OCI-LY3 (cell line): ENCODE measurements at regions not wholly inside any gene's neighbourhood (a gene's known extent, or its start where the extent isn't known, plus 50 kb on each side); places are given as distances from the start of the nearest gene placed in this dataset.

Experiments
- H2AFZ ChIP-seq: fragments of 200-600, 300-600 bp; shearing (Covaris generic); 2 replicates; pipeline ENCODE4 v1.6.0; 2014; ENCODE audit warnings: antibody characterized with exemption, low read depth, low read length
- H3K27ac ChIP-seq: fragments of 200-600, 300-600 bp; sonication (generic); 2 replicates; pipeline ENCODE4 v1.5.1; 2014; ENCODE audit warnings: mild to moderate bottlenecking, low read length, moderate library complexity, mixed read lengths
- H3K27me3 ChIP-seq: fragments of 200-600, 300-600 bp; sonication (generic); 2 replicates; pipeline ENCODE4 v1.6.1; 2014; ENCODE audit warnings: low read depth, low read length, mixed read lengths
- H3K36me3 ChIP-seq: fragments of 200-600, 300-600 bp; sonication (generic); replicated peaks from 2 replicates; pipeline ENCODE3; 2014; ENCODE audit warnings: low read depth, low read length, mixed read lengths
- H3K4me1 ChIP-seq: fragments of 300-600, 200-600 bp; sonication (generic); 2 replicates; pipeline ENCODE4 v1.6.1; 2014; ENCODE audit warnings: low read length, mixed read lengths
- H3K4me2 ChIP-seq: fragments of 200-600, 300-600 bp; sonication (generic); 2 replicates; pipeline ENCODE4 v1.6.1; 2014; ENCODE audit warnings: low read length, mixed read lengths
- H3K4me3 ChIP-seq: fragments of 300-600, 200-600 bp; sonication (generic); 2 replicates; pipeline ENCODE4 v1.5.1; 2014; ENCODE audit warnings: antibody characterized with exemption, mild to moderate bottlenecking, low read length, moderate library complexity
- H3K79me2 ChIP-seq: fragments of 300-600, 200-600 bp; shearing (Covaris generic); 2 replicates; pipeline ENCODE4 v1.6.1; 2014; ENCODE audit warnings: mild to moderate bottlenecking, low read length, mixed read lengths
- H3K9ac ChIP-seq: fragments of 300-600, 200-600 bp; shearing (Covaris generic); 2 replicates; pipeline ENCODE4 v1.6.0; 2014; ENCODE audit warnings: mild to moderate bottlenecking, low read length, moderate library complexity
- H3K9me3 ChIP-seq: fragments of 200-600, 300-600 bp; shearing (Covaris generic); 2 replicates; pipeline ENCODE4 v1.6.1; 2014; ENCODE audit warnings: low read length, mixed read lengths; ENCODE audit not compliant: insufficient read depth
- H4K20me1 ChIP-seq: fragments of 200-600, 300-600 bp; sonication (generic); 2 replicates; pipeline ENCODE4 v1.6.1; 2016; ENCODE audit warnings: low read length, mixed read lengths; ENCODE audit not compliant: insufficient read depth
- CTCF ChIP-seq: fragments of 200-600, 300-600 bp; sonication (generic); IDR thresholded peaks from 2 replicates; pipeline ENCODE4 v1.5.1; 2014; ENCODE audit warnings: antibody characterized with exemption, low read length, low read depth
- EZH2phosphoT487 ChIP-seq: fragments of 200-600 bp; shearing (Covaris generic); IDR thresholded peaks from 2 replicates; pipeline ENCODE4 v1.6.1; 2018; ENCODE audit warnings: antibody characterized with exemption, mixed run types, low read depth

- no peaks in the 10 kb centered on the region for H3K27me3 ChIP-seq
- TF ChIP-seq EZH2phosphoT487 (no peak), CTCF (no peak)
- no peaks in the 10 kb centered on the region for H3K9me3 ChIP-seq
- H3K27ac ChIP-seq, result no peak overlapping the region
- H4K20me1 ChIP-seq, result no peaks in the 10 kb centered on the region
- no peak overlapping the region for H3K9ac ChIP-seq
- H3K4me2 ChIP-seq, result no peak overlapping the region
- H3K79me2 ChIP-seq, result no peaks in the 10 kb centered on the region
- no peak overlapping the region for H2AFZ ChIP-seq
- H3K4me3 ChIP-seq, result no peak overlapping the region
- no peaks in the 10 kb centered on the region for H3K4me1 ChIP-seq
- H3K36me3 ChIP-seq, result no peaks in the 10 kb centered on the region
Observed at GRCh38 chr1:195973311-195973904, 634.8 kb downstream of the KCNT2 start.

GRCh38 chr1:195971589-195971988 lies 636.7 kb downstream of the KCNT2 start:
- H3K27me3 ChIP-seq, result no peaks in the 10 kb centered on the region
- H3K79me2 ChIP-seq, result no peaks in the 10 kb centered on the region
- H3K4me2 ChIP-seq, result no peak overlapping the region
- TF ChIP-seq EZH2phosphoT487 (no peak), CTCF (no peak)
- no peak overlapping the region for H3K9ac ChIP-seq
- H3K4me3 ChIP-seq, result no peak overlapping the region
- H4K20me1 ChIP-seq, result no peaks in the 10 kb centered on the region
- H3K4me1 ChIP-seq, result no peaks in the 10 kb centered on the region
- no peaks in the 10 kb centered on the region for H3K9me3 ChIP-seq
- no peaks in the 10 kb centered on the region for H3K36me3 ChIP-seq
- H3K27ac ChIP-seq, result no peak overlapping the region
- no peak overlapping the region for H2AFZ ChIP-seq

GRCh38 chr1:195970209-195970608 lies 638.0 kb downstream of the KCNT2 start:
- Histone ChIP-seq H3K27me3 (no peaks in the 10 kb centered on the region), H2AFZ (no peak overlapping the region), H3K27ac (no peak overlapping the region), H3K79me2 (no peaks in the 10 kb centered on the region), H3K9me3 (no peaks in the 10 kb centered on the region), H4K20me1 (no peaks in the 10 kb centered on the region), H3K4me2 (no peak overlapping the region), H3K9ac (no peak overlapping the region), H3K36me3 (no peaks in the 10 kb centered on the region), H3K4me3 (no peak overlapping the region), H3K4me1 (no peaks in the 10 kb centered on the region)
- no peak for TF ChIP-seq EZH2phosphoT487
- TF ChIP-seq CTCF, result no peak

GRCh38 chr1:195965475-195965874 lies 642.8 kb downstream of the KCNT2 start:
- Histone ChIP-seq H4K20me1 (no peaks in the 10 kb centered on the region), H3K4me1 (peaks cover 4% of the 10 kb centered on the region), H3K4me2 (no peak overlapping the region), H3K27me3 (no peaks in the 10 kb centered on the region), H3K9me3 (no peaks in the 10 kb centered on the region), H3K27ac (no peak overlapping the region), H3K36me3 (no peaks in the 10 kb centered on the region), H3K79me2 (no peaks in the 10 kb centered on the region), H2AFZ (no peak overlapping the region), H3K4me3 (no peak overlapping the region), H3K9ac (no peak overlapping the region)
- no peak for TF ChIP-seq CTCF
- TF ChIP-seq EZH2phosphoT487, result no peak
